Suppressor macrophage (primary cell): ENCODE measurements at regions not wholly inside any gene's neighbourhood (a gene's known extent, or its start where the extent isn't known, plus 50 kb on each side); places are given as distances from the start of the nearest gene placed in this dataset.
"Not testable (repeated sequence)": the region's sequence is repeated elsewhere in the genome, so short reads cannot be mapped to it uniquely, and the experiment has no call there.

Experiments used
- DNase-seq, 4 experiments: peaks; one replicate each; pipeline ENCODE4 v3.0.0-alpha.2; 2020 to 2022

DNA sequence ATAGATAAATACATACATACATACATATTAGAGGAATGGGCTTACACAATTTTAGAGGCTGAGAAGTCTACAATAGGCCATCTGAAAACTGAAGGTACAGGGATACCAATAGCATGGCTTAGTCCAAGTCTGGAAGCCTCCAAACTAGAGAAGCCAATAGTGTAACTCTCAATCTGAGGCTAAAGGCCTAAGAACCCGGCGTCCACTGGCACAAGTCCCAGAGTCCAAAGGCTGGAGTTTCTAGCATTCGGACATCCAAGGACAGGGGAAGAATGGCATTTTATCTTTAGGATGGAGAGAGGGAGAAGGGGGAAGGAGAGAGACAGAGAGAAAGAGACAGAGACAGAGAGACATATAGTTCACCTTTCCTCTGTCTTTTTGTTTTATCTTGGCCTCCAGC lies 63.7 kb upstream of the SYT4 start:
- no peak for DNase-seq

DNA sequence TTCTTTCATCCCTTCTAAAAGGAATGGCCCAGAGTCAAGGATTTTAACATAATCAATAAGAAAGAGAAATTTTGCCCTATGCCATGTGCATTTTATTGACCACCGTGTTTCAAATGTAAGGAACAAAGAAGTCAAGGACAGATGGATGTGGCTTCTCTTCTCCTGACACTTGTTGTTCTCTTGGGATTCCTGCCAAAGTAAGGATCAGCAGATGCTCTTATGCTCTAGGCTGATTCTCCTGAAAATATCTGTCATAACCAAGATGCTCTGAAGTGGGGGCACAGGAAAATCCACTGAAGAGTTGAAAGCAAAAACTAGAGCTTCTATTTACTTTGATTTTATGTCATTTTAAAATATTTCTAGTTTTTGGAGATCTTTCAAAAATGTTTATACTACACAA lies 72.9 kb upstream of the SYT4 start:
- DNase-seq = no peak

DNA sequence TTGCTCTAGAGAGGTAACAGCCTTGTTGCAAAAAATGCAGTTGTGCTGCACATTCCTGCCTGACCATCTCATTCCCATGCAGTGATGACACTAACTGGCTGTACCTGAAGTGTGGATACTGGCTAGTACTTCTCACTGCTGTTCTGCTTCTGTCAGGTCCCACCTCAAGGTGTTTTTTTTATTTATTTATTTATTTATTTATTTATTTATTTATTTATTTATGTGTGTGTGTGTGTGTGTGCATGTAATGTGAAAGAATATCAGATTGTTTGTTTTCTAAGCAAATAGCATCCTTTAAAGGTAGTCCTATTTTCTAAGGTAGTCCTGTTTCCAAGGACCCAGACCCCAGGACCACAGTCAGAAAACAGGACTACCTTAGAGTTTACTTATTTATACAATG lies 87.2 kb upstream of the SYT4 start:
- no peak for DNase-seq

DNA sequence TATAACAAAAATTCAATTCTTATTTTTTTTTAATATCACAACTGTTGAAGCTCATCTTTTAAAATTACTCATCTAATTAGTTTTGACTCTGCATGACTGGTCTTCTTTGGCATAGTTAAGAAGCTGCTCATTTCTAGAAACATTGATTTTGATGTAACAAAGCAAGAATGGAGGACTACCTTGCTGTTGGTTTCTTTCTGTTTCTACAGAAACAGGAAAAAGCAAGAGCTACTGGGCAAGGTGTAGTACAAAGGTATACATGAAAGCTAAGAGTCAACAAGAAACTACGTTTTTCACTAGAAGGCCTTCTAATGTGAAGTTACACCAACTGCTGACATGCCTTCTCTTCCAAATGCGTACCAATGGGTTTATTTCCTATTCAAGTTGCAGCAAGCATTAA lies 90.6 kb upstream of the SYT4 start:
- DNase-seq = no peak

DNA sequence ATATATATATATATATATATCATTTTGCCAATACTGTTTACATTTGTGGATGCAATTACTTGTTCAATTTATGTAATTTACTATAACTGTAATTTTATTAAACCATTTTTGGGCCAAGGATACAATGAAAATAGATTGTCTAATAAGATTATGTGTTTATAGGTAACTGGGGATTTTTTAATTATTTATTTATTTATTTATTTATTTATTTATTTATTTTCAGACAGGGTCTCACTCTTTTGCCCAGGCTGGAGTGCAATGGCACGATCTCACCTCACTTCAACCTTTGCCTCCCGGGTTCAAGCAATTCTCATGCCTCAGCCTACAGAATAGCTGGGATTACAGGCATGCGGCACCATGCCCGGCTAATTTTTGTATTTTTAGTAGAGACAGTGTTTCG lies 92.0 kb upstream of the SYT4 start:
- not testable (repeated sequence) for DNase-seq

DNA sequence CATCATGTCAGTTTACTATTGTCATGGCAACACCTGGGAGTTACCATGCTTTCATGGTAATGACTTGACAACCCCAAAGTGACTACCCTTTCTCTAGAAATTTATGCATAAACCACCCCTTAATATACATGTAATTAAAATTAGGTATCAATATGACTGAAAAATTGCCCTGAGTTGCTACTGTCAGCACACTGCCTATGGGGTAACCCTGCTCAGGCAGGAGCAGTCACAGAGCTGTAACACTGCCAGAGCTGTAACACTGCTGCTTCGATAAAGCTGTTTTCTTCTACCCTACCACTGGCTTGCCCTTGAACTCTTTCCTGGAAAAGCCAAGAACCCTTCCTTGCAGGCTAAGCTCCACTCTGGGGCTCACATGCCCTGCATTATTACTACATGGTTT lies 95.5 kb upstream of the SYT4 start:
- no peak for DNase-seq

DNA sequence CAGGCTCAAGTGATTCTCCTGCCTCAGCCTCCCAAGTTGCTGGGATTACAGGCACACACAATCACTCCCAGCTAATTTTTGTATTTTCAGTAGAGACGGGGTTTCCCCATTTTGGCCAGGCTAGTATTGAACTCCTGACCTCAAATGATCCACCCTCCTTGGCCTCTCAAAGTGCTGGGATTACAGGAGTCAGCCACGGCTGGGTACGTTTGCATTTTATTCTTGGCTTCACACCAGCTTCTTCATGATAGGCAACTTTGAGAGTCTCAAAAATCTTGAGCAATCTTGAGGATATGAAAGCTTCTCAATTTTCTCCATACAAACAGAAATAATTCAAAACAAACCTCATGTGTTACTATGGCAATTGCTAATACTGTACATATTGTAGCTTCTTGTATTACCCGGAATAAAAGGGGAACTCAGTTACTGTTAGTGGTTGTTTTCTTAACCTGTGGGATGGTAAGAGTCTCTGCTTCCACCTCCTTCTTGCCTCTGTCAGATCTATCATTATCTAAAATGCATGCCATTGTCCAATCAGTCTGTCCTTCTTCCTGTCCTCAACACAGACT lies 102.9 kb upstream of the SYT4 start:
- DNase-seq = no peak

DNA sequence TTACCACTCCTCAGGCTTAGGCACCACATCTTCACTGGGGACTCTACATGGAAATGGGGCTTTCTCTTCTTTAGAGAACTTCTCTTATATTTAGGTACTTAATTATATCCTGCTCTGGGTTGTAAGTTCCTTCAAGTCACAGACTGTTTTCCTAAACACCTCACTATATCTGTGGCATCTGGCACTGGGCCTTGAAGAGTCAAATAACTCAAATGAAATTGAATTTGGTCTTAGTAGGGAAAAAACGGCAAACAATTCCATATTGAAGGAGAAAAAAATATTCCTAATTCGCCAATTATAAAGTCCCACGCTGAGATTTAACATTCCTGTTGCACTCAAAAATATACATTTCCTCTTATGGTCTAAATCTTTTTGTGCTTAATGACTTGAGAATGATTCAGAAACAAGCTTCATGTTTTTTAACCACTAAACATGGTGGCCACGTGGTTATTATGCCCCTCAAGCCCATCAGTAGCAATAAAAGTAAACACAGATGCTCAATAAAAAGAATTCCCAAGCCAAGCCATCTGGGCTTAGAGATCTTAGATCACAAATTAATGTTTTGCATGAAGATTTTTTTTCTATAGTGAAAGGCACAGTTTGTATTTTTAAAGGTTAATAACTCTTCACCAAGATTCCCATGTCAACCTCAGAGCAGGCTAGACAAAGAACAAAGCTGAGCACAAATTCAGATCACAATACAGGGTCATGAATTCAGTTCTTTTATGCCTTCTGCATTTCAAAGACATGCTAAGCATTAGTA lies 105.5 kb upstream of the SYT4 start:
- DNase-seq = no peak

DNA sequence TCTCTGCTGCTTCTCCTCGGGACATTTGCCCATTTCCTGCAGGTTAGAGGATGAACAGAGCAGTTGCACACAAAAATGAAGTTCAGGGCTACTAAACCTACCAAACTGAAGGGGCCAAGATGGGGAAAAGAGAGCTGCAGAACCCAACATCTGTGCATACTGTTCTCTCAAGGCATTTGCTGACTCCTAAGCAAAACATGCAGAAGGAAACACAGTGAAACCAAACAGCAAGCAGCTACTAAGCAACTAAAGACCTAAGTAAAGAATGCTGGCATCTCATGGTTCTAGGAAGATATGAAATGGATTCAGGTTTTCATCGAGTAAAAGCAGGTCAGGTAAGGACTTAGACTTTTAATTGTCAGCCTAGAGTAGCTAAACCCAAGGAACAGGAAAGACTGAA lies 111.9 kb upstream of the SYT4 start:
- DNase-seq = no peak

DNA sequence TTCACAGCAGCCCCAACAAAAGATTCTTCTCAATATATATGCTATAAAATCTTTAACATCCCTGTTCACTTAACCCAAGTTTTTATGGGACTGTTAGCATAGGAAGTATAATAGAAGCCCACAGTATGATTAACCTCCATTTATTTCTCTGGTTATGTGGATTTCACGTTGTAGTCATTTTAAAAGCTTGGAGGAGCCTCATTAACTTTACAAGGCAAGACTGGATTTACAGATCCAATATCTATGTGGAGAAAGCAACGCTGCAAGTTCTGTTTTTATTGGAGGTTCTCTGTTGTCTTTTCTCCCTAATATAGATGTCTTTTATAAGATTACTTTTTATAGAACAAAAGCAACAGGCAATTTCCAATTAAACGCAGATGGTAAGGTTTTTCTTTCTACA lies 114.9 kb upstream of the SYT4 start:
- no peak for DNase-seq

DNA sequence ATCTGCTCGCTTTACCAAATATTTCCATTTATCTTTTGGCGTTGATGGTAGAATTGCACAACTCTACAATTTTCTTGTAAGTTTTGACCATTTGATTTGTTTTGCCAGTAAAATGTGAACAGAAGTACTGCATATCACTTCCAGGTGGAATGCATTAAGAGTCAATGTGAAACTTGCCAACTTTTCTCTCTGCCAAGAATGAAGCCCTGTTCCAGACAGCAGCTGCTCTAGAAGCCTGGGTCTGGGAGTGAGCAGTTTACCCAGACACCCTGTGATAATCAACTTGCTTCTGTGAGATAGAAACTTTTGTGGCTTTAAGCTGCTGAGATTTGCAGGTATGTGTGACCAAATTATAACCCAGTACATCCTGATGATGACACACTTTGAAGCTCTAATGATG lies 115.9 kb upstream of the SYT4 start:
- no peak for DNase-seq

DNA sequence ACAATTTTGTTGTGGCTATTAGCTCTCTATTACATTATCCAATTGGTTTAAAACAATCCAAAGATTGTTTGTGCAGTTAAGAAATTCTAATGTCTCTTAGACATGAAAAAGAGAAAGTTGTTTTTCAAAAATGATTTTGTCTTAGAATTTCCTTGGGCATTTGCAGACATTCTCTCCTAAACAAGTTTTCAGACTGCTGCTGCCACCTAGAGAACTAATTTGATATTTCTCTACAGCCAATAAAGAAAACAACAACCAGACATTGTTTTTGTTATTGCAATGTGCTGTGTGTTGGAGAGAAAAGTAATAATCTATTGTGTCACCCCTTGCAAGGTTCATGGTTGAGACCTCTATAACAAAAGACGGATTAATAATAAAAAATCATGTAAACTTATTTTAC lies 119.0 kb upstream of the SYT4 start:
- no peak for DNase-seq

DNA sequence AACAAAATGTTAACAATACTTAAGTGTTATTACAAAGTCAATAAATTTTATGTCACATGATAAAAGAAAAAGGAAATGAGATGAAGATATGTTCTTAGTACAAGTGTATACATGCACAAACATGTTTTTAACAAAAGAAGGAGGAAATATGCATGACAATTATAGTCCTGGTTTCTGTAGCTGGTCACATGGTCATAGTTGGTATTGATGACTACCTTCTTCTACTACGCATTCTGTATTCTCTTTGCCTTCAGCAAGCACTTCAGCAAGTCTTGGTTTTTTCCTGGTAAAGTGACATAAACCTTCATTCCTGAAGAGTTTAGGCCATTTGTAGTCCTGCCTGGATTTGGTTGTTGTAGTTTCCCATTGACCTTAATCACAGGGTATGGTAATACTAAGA lies 121.3 kb upstream of the SYT4 start:
- no peak for DNase-seq

DNA sequence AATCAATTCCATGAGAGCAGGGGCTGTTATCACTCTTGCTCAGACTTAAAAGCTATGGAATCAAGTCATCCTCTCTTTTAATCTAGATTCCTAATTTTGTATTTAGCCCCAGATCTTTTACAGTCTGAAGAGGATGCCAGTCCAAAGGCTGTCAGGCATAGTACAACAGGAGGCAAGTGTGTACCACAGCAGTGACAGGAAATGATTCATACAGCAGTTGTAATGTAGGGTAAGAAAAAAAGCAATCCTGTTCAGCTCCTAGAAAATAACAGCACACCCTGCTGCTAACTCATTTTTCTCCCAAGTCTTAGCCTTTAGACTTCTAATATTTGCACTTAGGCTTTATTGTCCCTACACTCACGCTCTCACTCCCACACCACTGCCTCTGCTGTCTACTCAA lies 127.8 kb upstream of the SYT4 start:
- DNase-seq = no peak

DNA sequence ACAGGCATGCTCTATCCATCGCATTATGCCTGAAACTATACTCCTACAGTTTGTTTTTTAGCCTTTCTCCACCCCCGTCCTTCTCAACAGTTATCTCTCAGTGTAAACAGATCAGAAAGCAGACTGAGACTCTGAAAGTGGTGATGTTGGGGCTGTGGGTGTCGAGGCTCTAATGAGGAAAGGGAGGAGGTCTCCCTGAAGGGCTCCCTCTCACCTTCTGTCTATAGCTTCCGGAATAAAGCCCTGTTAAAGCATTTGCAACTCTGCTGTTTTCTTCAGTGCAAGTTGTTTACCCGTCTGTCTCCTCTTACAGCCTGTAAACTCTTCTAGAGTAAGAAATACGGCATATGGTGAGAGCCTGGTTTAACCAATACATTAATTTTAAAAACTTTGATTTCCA lies 136.7 kb upstream of the SYT4 start:
- DNase-seq = no peak

DNA sequence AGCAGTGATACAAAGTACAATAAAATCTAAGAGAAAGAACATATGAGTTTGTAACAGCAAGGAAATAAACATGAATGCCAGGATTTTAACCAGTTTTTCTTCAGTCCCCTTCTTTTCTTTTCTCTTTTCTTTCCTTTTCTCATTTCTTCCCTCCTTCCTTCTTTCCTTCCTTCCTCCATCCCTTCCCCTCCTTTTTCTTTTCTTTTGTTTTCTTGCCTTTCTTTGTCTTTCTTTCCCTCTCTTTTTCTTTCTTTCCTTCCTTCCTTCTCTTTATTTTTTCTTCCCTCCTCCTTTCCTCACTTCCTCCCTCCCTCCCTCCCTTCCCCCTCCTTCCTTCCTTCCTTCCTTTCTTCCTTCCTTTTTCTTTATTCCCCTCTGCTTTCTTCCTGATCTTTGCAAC lies 142.8 kb upstream of the SYT4 start:
- DNase-seq = no peak

DNA sequence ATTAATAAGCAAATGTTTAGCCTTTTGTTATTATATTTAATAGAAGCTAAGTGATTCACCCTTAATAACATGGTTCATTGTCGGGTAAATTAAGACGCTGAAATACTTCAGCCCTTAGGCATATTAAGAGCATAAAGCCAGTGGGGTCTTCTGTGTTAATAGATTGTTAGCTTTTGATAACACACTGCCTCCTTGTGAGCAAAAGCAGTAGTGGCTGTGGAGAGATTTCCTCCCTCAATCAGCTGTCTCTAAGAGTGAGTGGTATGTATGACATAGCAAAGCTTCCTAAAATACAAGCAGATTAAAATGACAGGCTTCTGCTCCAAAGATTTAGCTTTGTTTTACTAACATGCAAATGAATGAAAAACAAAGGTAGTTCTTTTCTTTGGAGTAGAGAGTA lies 143.7 kb upstream of the SYT4 start:
- DNase-seq = no peak

DNA sequence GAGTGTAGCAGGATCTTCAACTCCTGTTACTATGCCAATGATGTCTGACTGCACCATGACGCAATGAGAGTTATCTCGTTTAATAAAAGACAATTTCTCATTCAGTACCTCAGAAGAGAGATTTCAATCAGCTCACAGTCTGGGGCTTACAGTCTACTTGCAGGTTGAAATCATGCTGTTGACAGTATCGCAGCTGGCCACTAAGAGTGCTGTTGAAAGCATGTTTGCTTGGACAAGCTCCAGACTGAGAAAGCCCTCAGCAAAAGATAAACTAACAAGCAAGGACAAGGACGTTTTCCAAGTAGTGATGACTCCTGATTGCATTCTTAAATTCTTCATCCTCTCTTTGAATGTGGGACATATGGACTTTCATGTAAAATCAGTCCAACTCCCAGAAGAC lies 145.2 kb upstream of the SYT4 start:
- DNase-seq = no peak

DNA sequence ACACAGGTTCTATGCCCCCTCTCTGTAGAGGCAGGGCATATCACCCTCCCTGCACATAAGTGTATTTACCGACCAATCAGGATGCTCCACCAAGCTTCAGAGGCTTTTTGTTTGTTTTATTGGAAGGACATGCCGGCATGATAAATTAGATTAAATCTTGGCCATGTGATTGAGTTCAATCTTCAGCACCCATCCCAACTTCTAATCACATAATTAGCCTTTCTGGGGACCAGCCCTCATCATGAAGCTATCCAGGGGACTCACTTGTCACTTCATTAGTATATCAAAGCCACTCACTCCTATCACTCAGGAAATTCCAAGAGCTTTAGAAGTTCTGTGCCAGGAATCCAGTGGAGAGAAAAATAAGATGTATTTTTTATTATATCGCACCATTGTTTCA lies 158.6 kb upstream of the SYT4 start:
- no peak for DNase-seq

DNA sequence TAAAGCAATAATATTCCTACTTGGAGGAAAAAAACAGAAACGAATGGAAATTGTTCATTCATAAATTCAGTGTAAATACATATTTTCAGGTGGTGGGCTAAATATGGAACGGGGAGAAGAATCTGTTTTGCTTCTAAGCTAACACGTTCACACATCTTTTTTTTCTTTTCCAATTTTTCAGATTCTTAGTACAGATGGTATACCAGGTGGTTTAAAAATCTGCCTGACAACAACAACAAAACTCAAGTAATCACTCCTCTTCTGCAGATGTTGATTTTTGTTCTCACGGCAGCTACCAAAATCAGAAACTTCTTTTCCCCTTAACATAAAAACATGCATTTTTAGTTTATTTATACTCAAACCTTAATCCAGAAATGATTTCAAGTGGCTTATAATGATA lies 164.8 kb upstream of the SYT4 start:
- no peak for DNase-seq

DNA sequence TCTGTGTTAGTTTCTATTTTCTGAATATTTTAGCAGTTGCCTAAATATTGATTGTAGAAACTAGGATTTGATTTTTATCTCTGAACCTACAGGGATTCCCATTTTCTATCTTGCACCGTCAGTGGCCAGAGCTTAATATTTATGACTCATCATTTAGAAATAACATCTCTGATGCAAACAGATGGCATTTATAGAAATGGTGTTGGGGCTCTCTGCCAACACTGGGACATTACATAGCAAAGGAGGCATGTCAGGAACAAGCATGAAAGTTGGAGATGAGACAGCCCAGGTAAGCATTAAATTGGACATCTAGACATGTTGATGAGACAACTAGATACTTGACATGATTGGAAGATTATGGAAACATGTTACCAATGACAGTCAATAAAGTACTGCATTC lies 165.3 kb upstream of the SYT4 start:
- no peak for DNase-seq

DNA sequence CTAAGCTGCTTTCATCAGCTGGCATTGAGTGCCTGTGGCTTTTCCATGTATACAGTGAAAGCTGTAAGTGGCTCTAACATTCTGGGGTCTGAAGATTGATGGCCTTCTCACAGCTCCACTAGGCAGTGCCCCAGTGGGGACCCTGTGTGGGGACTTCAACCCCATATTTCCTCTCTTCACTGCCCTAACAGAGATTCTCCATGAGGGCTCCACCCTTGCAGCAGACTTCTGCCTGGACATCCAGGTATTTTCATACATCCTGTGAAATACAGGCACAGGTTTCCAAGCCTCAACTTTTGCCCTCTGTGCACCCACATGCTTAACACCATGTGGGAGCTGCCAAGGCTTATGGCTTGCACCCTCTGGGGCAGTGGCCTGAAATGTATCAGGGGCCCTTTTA lies 188.2 kb upstream of the SYT4 start:
- DNase-seq = no peak

DNA sequence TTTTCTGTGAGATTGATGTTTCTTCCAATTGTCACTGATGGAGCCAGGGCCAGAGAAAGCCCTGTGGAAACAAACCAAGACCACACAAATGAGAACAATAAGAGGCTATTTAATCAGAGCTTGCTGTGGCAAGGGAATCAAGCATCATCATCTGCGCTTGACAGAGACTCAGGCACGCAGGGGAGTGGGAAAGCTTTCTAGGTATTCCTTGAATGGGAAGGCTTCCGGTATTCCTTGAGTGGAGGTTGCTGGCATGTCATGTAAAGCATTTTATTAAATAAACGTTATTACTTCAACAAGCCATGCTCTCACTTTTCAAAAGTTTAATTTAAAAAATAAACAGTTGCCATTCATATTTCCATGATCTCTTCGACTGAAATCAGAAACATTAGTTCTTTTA lies 194.6 kb upstream of the SYT4 start:
- no peak for DNase-seq

DNA sequence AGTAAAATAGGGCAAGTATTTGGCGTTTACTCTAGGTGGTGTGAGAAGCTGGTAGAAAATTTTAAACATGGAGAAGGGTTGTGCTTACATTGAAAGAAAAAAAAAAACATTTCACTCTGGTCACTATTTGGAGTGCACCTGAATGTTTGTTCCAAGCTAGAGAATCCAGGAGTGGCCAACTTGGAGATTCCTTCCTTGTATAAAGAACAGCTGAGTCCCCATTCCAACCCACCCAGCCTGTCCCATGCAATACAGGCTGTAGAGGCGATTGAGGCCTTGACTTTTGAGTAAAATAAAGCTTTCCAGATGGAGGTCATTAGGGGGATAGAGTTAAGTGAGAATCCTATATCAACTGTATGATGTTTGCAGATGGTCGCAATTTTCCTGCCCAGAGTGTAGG lies 203.8 kb upstream of the SYT4 start:
- DNase-seq = no peak

DNA sequence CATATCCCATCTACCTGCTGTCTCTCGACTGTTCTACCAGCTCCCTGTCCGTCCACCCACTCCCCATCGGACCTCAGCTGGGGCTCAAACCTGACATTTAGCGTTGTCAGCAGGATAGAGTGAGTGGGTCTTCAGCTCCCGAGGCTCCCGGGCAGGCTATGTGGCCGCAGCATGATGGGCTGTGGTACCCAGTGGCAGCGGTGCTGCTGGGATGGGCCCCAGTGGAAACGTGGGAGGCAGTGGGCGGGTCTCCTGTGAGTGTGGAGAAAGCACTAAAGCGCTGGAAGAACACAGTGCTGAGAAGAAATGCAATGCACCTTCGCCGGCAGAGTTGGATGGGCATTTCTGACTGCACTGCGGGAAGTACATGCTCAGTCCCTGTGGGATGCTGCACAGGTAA lies 204.8 kb upstream of the SYT4 start:
- DNase-seq = no peak
